ENCODE measurements at regions not wholly inside any gene's neighbourhood (a gene's known extent, or its start where the extent isn't known, plus 50 kb on each side); places are given as distances from the start of the nearest gene placed in this dataset.

- peaks cover 3% of the 10 kb centered on the region for H3K9me3 Mint-ChIP-seq
- H3K27me3 Mint-ChIP-seq = no peaks in the 10 kb centered on the region
- no peak overlapping the region for H3K4me3 Mint-ChIP-seq
- no peak overlapping the region for H3K27ac Mint-ChIP-seq
- no peaks in the 10 kb centered on the region for H3K4me1 Mint-ChIP-seq (ENCODE audit: low read depth)
- no peaks in the 10 kb centered on the region for H3K36me3 Mint-ChIP-seq (ENCODE audit: low read depth)
- no peak for DNase-seq
Observed at GRCh38 chr10:131666091-131666490, 234.7 kb upstream of the PPP2R2D start.

GRCh38 chr10:131667047-131667446, 233.8 kb upstream of the PPP2R2D start:
- H3K27me3 Mint-ChIP-seq = no peaks in the 10 kb centered on the region
- H3K36me3 Mint-ChIP-seq (ENCODE audit: low read depth) = no peaks in the 10 kb centered on the region
- H3K4me1 Mint-ChIP-seq (ENCODE audit: low read depth) = no peaks in the 10 kb centered on the region
- H3K27ac Mint-ChIP-seq = no peak overlapping the region
- H3K9me3 Mint-ChIP-seq = peaks cover 6% of the 10 kb centered on the region
- no peak overlapping the region for H3K4me3 Mint-ChIP-seq
- DNase-seq = no peak

GRCh38 chr10:131667561-131667960, 233.2 kb upstream of the PPP2R2D start:
- Mint-ChIP-seq H3K36me3 (ENCODE audit: low read depth) (no peaks in the 10 kb centered on the region), H3K27ac (no peak overlapping the region), H3K9me3 (peaks cover 11% of the 10 kb centered on the region), H3K4me1 (ENCODE audit: low read depth) (no peaks in the 10 kb centered on the region), H3K4me3 (no peak overlapping the region), H3K27me3 (no peaks in the 10 kb centered on the region)
- DNase-seq = no peak

DNA sequence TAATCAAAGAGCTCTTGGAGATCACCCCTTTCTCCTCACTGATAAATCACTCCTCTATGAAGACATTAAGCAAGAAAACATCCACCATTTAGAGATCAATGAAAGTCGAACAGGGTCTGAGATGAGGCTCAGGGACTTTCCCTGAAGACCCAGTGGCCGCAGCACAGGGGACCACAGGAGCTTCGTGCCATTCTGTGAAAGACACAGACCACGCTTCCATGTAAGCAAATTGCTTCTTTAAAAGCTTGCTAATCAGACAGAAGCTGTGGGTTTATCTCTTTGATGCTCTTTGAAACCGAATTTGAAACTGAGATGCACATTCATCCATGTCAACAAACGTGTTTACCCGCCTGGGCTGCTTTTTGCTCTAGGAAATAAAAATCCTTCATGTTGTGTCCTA, 231.9 kb upstream of the PPP2R2D start:
- no peaks in the 10 kb centered on the region for H3K36me3 Mint-ChIP-seq (ENCODE audit: low read depth)
- no peaks in the 10 kb centered on the region for H3K4me1 Mint-ChIP-seq (ENCODE audit: low read depth)
- H3K27me3 Mint-ChIP-seq = no peaks in the 10 kb centered on the region
- no peak overlapping the region for H3K27ac Mint-ChIP-seq
- peaks cover 11% of the 10 kb centered on the region for H3K9me3 Mint-ChIP-seq
- DNase-seq = no peak
- no peak overlapping the region for H3K4me3 Mint-ChIP-seq

GRCh38 chr10:131669838-131670237, 231.0 kb upstream of the PPP2R2D start:
- Mint-ChIP-seq H3K4me1 (ENCODE audit: low read depth) (no peaks in the 10 kb centered on the region), H3K9me3 (peaks cover 11% of the 10 kb centered on the region), H3K27ac (no peak overlapping the region), H3K36me3 (ENCODE audit: low read depth) (no peaks in the 10 kb centered on the region), H3K4me3 (no peak overlapping the region), H3K27me3 (no peaks in the 10 kb centered on the region)
- DNase-seq = no peak

GRCh38 chr10:131670341-131670740, 230.5 kb upstream of the PPP2R2D start:
- Mint-ChIP-seq H3K4me3 (no peak overlapping the region), H3K4me1 (ENCODE audit: low read depth) (no peaks in the 10 kb centered on the region), H3K36me3 (ENCODE audit: low read depth) (no peaks in the 10 kb centered on the region), H3K9me3 (peaks cover 11% of the 10 kb centered on the region), H3K27me3 (no peaks in the 10 kb centered on the region), H3K27ac (no peak overlapping the region)
- no peak for DNase-seq

DNA sequence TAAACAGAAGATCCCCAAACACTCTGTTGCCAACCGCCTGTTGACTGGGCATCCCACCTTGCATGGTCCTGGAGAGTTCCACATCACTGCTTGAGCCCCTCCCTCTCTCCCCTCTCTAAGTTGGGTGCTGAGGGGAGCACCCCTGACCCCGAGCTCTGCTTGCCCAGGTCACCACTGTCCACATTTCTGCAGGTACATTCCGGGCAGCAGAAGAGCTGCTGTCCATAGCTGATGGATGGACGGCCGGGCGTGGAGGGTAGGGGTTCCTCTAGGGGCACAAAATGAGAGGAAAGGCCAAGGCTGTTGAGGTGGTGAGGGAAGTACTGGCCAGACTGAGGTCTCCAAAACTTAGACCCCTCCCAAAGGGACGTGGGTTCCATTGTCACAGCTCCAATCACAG, 227.4 kb upstream of the PPP2R2D start:
- Mint-ChIP-seq H3K27me3 (no peaks in the 10 kb centered on the region), H3K27ac (no peak overlapping the region), H3K36me3 (ENCODE audit: low read depth) (no peaks in the 10 kb centered on the region), H3K9me3 (peaks cover 11% of the 10 kb centered on the region), H3K4me1 (ENCODE audit: low read depth) (no peaks in the 10 kb centered on the region), H3K4me3 (no peak overlapping the region)
- DNase-seq = no peak

- Mint-ChIP-seq H3K36me3 (ENCODE audit: low read depth) (no peaks in the 10 kb centered on the region), H3K27me3 (no peaks in the 10 kb centered on the region), H3K27ac (no peak overlapping the region), H3K9me3 (peaks cover 11% of the 10 kb centered on the region), H3K4me1 (ENCODE audit: low read depth) (no peaks in the 10 kb centered on the region), H3K4me3 (no peak overlapping the region)
- DNase-seq = no peak
Observed at GRCh38 chr10:131674130-131674529, 226.7 kb upstream of the PPP2R2D start.

DNA sequence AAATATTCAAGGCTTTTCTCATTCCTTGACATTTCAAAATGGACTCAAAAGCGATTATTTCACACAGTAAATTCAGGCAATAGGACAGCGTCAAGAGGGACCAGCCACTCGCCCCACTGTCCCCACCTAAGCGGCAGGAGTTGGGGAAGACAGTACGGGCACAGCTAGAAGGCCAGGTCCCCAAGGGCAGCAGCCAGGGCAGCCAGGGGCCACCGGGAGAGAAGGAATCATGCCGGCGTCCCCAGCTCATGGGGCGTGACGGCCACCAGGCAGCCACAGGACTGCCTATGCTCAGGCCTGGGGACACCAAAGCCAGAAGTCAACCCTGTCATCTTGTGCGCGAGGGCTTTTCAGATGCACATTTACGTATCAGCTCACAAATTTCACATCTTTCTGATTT, 225.7 kb upstream of the PPP2R2D start:
- Mint-ChIP-seq H3K4me3 (no peak overlapping the region), H3K4me1 (ENCODE audit: low read depth) (no peaks in the 10 kb centered on the region), H3K27ac (no peak overlapping the region), H3K9me3 (peaks cover 8% of the 10 kb centered on the region), H3K36me3 (ENCODE audit: low read depth) (no peaks in the 10 kb centered on the region), H3K27me3 (no peaks in the 10 kb centered on the region)
- no peak for DNase-seq

GRCh38 chr10:131676046-131676799, 224.6 kb upstream of the PPP2R2D start:
- Mint-ChIP-seq H3K4me3 (no peak overlapping the region), H3K27me3 (no peaks in the 10 kb centered on the region), H3K4me1 (ENCODE audit: low read depth) (no peaks in the 10 kb centered on the region), H3K9me3 (peaks cover 8% of the 10 kb centered on the region), H3K27ac (no peak overlapping the region), H3K36me3 (ENCODE audit: low read depth) (no peaks in the 10 kb centered on the region)
- no peak for DNase-seq

- H3K4me3 Mint-ChIP-seq = no peak overlapping the region
- H3K36me3 Mint-ChIP-seq (ENCODE audit: low read depth) = no peaks in the 10 kb centered on the region
- H3K4me1 Mint-ChIP-seq (ENCODE audit: low read depth) = no peaks in the 10 kb centered on the region
- H3K27ac Mint-ChIP-seq = no peak overlapping the region
- no peak for DNase-seq
- H3K9me3 Mint-ChIP-seq = peaks cover 6% of the 10 kb centered on the region
- no peaks in the 10 kb centered on the region for H3K27me3 Mint-ChIP-seq
Observed at GRCh38 chr10:131676800-131677421, 223.9 kb upstream of the PPP2R2D start.

GRCh38 chr10:131677671-131678070, 223.1 kb upstream of the PPP2R2D start:
- no peaks in the 10 kb centered on the region for H3K36me3 Mint-ChIP-seq (ENCODE audit: low read depth)
- H3K27ac Mint-ChIP-seq = no peak overlapping the region
- H3K4me3 Mint-ChIP-seq = no peak overlapping the region
- no peaks in the 10 kb centered on the region for H3K27me3 Mint-ChIP-seq
- H3K4me1 Mint-ChIP-seq (ENCODE audit: low read depth) = no peaks in the 10 kb centered on the region
- no peaks in the 10 kb centered on the region for H3K9me3 Mint-ChIP-seq
- DNase-seq = no peak

DNA sequence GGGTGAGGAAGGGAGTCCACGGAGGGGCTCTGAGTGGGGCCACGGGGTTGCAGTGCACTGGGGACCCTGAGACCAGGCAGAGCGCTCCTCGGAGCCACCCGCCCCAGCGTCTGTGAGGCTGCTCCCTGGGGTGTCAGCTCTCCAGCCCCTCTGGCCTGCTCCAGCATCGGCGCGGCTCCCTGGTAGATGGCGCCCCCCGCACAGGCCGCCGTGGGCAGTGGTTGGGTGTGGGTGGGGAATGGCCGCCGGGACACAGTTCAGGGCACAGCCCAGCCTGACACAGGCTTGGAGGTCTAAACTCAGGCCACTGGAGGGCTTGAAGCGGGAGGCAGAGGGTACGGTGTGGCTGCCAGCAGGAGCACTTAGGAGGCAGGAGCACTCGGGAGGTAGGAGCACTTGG, 222.6 kb upstream of the PPP2R2D start:
- H3K9me3 Mint-ChIP-seq = no peaks in the 10 kb centered on the region

DNA sequence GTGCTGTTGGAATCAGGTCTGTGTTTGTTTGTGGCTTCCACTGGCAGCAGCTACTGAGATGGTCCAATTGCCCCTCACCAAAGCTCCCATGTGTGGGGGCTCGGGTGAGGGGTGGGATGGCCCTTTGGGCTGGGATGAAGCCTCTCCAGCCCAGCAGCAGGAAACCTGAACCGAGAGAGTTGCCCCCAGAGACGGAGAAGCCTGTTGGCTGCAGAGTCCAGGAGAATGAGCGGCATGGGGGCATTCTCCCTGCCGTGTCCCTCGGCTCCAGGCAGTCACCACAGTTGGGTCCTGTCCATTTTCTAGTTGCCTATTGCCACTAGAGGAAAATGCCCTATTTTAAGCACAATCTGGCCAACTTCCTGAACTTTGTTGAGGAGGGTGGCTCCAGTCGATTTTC, 222.2 kb upstream of the PPP2R2D start:
- H3K9me3 Mint-ChIP-seq = no peaks in the 10 kb centered on the region
- H3K4me3 Mint-ChIP-seq = no peak overlapping the region
- H3K36me3 Mint-ChIP-seq (ENCODE audit: low read depth) = no peaks in the 10 kb centered on the region

More for the DNA sequence above, 222.6 kb upstream of the PPP2R2D start:
- Mint-ChIP-seq H3K27ac (no peak overlapping the region), H3K27me3 (no peaks in the 10 kb centered on the region), H3K4me3 (no peak overlapping the region), H3K4me1 (ENCODE audit: low read depth) (no peaks in the 10 kb centered on the region), H3K36me3 (ENCODE audit: low read depth) (no peaks in the 10 kb centered on the region)
- DNase-seq = no peak

DNA sequence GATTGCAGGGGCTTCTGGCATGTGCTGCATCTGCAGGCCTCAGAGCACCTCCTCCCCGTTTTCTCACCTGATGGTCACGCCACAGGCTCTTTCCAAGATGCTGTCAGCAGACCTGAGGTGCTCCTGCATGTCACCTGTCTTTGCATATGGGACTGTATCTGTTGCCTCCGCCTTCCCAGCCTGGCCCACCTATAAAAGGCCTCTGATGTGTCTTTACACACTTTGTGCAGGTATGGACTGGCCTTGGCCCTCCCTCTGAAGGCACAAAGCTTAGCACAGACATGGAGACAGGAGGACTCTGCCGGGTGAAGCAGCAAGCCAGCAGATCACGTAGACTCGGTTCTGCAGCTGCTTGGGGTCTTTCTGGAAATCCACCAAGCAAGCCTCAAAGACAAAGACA, 220.9 kb upstream of the PPP2R2D start:
- Mint-ChIP-seq H3K27me3 (no peaks in the 10 kb centered on the region), H3K4me3 (no peak overlapping the region), H3K27ac (no peak overlapping the region), H3K36me3 (ENCODE audit: low read depth) (no peaks in the 10 kb centered on the region), H3K9me3 (no peaks in the 10 kb centered on the region), H3K4me1 (ENCODE audit: low read depth) (no peaks in the 10 kb centered on the region)
- no peak for DNase-seq

More for the DNA sequence above, 222.2 kb upstream of the PPP2R2D start:
- Mint-ChIP-seq H3K27me3 (no peaks in the 10 kb centered on the region), H3K27ac (no peak overlapping the region), H3K4me1 (ENCODE audit: low read depth) (no peaks in the 10 kb centered on the region)
- no peak for DNase-seq
